Muscle layer of colon (tissue), 2 donors: ENCODE measurements at regions not wholly inside any gene's neighbourhood (a gene's known extent, or its start where the extent isn't known, plus 50 kb on each side); places are given as distances from the start of the nearest gene placed in this dataset.

Experiments used
- H3K27ac ChIP-seq: one replicate; pipeline ENCODE4 v1.7.0; 2013; ENCODE audit warnings: low read depth, mild to moderate bottlenecking, low read length, moderate library complexity
- H3K27me3 ChIP-seq, 2 donors: one replicate each; pipeline ENCODE4 v1.7.0; 2013; ENCODE audit warnings: low read length in 2 of 2, mild to moderate bottlenecking in 2 of 2; ENCODE audit not compliant: insufficient read depth in 2 of 2, control insufficient read depth in 1 of 2
- H3K36me3 ChIP-seq: one replicate; pipeline ENCODE4 v1.7.0; 2013; ENCODE audit warnings: mild to moderate bottlenecking, low read length; ENCODE audit not compliant: insufficient read depth
- H3K4me1 ChIP-seq: one replicate; pipeline ENCODE4 v1.7.0; 2013; ENCODE audit warnings: mild to moderate bottlenecking, low read length; ENCODE audit not compliant: insufficient read depth
- H3K4me3 ChIP-seq, 2 donors: one replicate each; pipeline ENCODE4 v1.7.0; 2013; ENCODE audit warnings: low read length in 2 of 2, low read depth in 1 of 2, mild to moderate bottlenecking in 1 of 2, moderate library complexity in 1 of 2
- H3K9ac ChIP-seq: one replicate; pipeline ENCODE4 v1.7.0; 2013; ENCODE audit warnings: low read length
- H3K9me3 ChIP-seq: one replicate; pipeline ENCODE4 v1.7.0; 2013; ENCODE audit warnings: mild to moderate bottlenecking, low read length
- donor health status: abdominal sarcoma.
- donor health status: Adenocarcinoma of cecum.

DNA sequence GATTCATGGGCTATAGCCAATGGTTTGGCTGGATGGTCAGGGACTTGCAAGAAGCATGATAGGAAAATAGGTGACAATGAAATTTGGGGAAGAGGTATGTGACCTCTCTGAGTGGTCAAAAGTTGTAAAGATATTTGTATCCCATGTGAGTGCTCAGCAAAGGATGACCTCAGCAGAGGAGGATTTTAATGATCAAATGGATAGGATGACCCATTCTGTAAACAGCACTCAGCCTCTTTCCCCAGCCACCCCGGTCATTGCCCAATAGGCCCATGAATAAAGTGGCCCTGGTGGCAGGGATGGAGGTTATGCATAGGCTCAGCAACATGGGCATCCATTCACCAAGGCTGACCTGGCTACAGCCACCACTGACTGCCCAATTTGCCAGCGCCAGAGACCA lies 138.4 kb upstream of the SPDL1 start:
- Histone ChIP-seq H3K4me3 (no peak overlapping the region), H3K4me1 (peaks cover 21% of the 10 kb centered on the region), H3K9ac (no peak overlapping the region), H3K27ac (no peak overlapping the region), H3K36me3 (no peaks in the 10 kb centered on the region), H3K9me3 (no peaks in the 10 kb centered on the region), H3K27me3 (no peaks in the 10 kb centered on the region)

DNA sequence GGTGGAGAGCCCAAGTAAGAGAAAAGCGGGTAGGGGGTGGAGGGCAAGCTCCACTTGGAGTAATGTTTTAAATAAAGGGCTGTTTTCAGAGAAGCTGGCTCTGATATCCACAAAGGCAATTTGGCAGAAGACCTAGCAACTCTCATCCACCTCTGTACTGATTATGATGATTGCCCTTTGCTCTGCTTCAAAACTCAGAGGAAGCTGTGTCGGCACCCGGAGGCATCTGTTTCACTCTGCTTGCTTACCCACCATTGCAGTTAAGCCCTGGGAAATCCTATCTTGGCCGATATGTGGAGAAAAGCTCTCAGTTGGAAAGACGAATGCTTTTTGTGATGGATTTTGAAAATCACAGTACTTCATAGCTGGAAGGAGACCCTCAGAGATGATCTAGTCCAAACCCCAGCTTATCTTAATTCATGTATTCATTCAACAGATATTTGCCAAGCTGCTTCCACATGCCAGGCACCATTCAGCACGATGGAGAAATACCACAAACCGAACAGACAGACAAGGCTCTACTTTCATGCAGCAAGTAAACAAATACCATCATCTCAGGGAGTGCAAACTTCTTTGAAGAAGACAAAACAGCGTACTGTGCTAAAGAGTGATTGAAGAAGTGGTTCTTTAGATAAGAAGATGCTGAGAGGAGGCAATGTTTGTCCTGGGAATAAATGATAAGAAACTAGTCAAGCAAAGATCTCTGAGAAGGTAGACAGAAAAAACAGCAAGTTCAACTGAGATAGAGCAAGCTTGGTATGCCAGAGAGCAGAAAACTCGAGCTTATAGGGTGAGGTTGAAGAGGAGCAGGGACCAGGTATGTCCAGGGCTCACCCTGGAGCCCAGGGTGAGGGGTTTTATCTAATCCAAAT lies 140.4 kb upstream of the SPDL1 start:
- Histone ChIP-seq H3K4me1 (peaks cover 21% of the 10 kb centered on the region), H3K36me3 (no peaks in the 10 kb centered on the region), H3K27me3 (no peaks in the 10 kb centered on the region), H3K27ac (peak overlapping the region; percentile 55), H3K9ac (no peak overlapping the region), H3K4me3 (no peak overlapping the region), H3K9me3 (no peaks in the 10 kb centered on the region)

DNA sequence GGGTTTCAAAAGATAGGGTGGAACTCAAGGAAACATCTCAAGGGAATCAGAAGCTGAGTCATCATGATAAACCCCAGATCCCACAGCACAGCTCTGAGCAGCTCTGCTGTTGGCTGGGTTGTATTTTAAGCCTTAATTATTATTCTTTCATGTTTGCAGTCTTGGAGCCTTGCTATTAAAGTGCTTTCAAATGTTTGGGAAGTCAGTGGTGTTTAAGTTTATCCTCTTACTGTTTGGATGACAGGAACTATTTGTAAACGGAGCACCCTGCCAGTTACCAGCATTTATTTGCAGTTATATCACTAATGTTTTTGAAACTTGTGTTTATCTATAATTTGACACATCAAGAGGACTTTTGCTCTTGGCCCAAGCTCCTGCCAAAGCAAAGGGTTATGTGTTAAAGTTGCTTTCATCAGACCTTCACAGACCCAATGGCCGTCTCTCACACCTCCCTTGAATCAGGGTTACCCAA lies 141.1 kb upstream of the SPDL1 start:
- peaks cover 21% of the 10 kb centered on the region for H3K4me1 ChIP-seq
- H3K27me3 ChIP-seq = no peaks in the 10 kb centered on the region
- H3K9ac ChIP-seq = no peak overlapping the region
- no peaks in the 10 kb centered on the region for H3K36me3 ChIP-seq
- no peaks in the 10 kb centered on the region for H3K9me3 ChIP-seq
- H3K27ac ChIP-seq = peak overlapping the region; percentile 55
- H3K4me3 ChIP-seq = no peak overlapping the region

DNA sequence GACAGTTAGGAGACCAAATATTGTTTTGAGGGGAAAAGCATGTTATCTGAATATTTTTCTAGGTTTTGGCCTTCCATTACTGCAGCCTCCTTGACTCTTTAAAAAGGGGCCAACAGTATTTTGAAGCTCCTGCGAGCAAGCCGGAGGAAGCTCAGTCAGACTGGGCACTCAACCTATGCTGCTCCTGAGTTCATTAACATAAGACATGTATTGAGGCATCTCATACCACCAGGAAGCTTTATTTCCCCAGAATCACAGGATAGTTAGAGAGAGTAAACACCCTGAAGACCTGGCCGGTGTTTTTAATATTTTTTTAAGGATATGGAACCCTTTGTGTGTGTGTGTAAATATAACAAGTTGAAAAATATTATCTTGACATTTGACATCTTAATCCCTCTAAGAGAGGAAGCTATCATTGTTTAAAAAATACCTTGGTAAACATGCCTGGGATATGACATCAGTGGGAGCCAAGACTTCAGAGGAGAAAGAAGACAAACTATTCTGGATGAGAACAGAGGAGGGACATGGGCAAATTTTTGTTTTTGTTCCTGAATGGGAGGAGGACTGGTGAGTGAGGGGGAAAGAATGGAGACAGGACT lies 139.3 kb upstream of the SLIT3 start:
- H3K4me3 ChIP-seq = no peak overlapping the region

DNA sequence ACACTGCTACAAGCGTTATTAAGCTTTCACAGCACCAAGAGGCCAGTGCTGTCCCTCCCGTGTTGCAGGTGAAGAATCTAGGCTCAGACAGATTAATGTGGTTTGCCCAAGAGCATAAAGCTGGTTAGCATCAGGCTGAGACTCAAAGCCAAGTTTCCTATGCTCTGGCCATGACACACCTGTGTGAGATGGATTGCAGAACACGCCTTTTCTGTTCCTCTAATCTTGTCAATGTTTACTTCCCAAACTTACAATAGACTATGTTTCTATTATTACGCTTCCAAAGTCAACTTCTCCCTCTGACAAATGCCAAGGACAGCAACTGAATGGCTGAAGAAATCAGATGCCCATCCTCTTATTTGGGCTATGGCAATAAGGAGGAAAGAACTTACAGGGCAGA lies 138.4 kb upstream of the SLIT3 start:
- no peak overlapping the region for H3K4me3 ChIP-seq
- H3K9ac ChIP-seq = no peak overlapping the region

More for the DNA sequence above, 139.3 kb upstream of the SLIT3 start:
- no peaks in the 10 kb centered on the region for H3K9me3 ChIP-seq
- peaks cover 21% of the 10 kb centered on the region for H3K4me1 ChIP-seq
- H3K9ac ChIP-seq = no peak overlapping the region
- H3K27ac ChIP-seq = no peak overlapping the region
- no peaks in the 10 kb centered on the region for H3K27me3 ChIP-seq
- no peaks in the 10 kb centered on the region for H3K36me3 ChIP-seq

DNA sequence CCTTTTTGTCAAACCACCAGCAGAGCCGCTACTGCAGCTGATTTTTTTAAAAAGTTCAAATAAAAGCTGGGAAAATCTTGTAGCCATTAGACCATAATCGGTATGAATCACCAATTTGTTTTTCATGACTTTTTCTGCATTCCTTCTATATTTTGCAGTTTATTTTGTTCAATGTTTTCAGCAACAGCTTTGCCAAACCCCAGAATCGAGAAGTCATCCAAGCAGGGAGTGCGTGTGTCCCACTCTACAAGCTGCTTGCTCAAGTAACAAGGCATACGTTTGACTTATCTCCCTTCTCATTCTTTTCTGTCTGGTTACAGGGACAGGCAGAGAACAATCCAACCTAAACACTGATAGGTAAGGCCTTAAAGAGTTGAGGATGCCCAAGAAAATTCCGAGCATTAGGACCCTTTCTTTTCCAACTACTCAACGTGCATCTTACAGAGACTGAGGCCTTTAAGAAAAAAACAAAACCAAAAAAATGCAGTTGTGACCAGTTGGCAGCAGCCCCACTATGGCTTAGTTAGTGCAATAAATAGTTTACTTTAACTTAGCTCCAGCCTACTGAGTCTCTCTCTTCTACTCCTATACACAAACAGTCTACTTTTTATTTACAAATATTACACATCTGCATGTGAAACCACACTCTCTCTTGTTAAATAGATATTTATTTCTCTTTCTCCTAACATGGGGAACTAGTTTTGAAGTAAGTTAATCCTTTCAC lies 134.7 kb upstream of the SLIT3 start:
- Histone ChIP-seq H3K27me3 (no peaks in the 10 kb centered on the region), H3K9ac (no peak overlapping the region), H3K36me3 (no peaks in the 10 kb centered on the region), H3K4me3 (no peak overlapping the region), H3K27ac (no peak overlapping the region), H3K9me3 (no peaks in the 10 kb centered on the region), H3K4me1 (no peaks in the 10 kb centered on the region)

More for the DNA sequence above, 138.4 kb upstream of the SLIT3 start:
- Histone ChIP-seq H3K9me3 (no peaks in the 10 kb centered on the region), H3K27ac (no peak overlapping the region), H3K27me3 (no peaks in the 10 kb centered on the region), H3K36me3 (no peaks in the 10 kb centered on the region), H3K4me1 (peaks cover 21% of the 10 kb centered on the region)

DNA sequence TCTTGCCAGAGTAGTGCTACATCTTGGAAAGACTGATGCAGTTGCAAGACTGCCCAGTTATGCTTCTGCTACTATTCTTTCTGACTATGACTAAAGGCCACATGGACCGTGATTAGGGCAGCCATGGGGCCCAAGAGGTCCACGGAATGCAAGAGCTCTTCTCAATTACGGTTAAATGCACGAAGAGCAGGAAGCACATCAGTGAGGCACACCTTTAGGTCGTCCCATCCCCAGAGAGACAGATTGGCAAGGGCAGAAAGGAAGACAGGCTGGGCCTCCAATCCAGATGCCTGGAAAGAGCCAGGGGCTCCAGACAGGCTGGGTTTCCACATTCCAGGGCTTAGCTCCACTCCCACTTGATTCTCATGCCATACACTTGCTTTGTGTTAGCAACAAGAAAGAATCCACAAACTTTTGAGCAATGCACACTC lies 132.3 kb upstream of the SLIT3 start:
- Histone ChIP-seq H3K27me3 (no peaks in the 10 kb centered on the region), H3K27ac (no peak overlapping the region), H3K4me1 (no peaks in the 10 kb centered on the region), H3K9ac (no peak overlapping the region), H3K36me3 (no peaks in the 10 kb centered on the region), H3K4me3 (no peak overlapping the region), H3K9me3 (peaks cover 6% of the 10 kb centered on the region)

DNA sequence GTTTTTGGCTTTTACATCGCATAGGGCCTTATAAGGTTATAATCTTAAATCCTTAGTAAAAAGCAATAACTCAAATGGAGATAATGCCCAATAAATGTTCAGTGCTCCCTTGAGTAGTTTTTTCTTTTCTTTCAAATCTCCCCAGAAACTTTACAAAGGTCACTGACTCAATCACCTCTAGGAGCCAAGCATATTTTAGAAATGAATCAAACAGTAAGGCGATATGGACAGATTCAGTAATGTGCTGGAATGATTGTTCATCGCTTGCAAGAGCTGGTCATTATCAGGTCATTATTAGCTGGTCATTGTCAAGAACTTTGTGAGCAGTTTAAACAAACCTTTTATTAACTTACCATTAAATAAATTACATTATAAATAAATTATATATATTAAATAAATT lies 130.4 kb upstream of the SLIT3 start:
- no peak overlapping the region for H3K4me3 ChIP-seq
- H3K27me3 ChIP-seq = no peaks in the 10 kb centered on the region
- H3K9ac ChIP-seq = no peak overlapping the region
- H3K36me3 ChIP-seq = no peaks in the 10 kb centered on the region
- no peak overlapping the region for H3K27ac ChIP-seq
- peaks cover 6% of the 10 kb centered on the region for H3K9me3 ChIP-seq
- H3K4me1 ChIP-seq = no peaks in the 10 kb centered on the region

DNA sequence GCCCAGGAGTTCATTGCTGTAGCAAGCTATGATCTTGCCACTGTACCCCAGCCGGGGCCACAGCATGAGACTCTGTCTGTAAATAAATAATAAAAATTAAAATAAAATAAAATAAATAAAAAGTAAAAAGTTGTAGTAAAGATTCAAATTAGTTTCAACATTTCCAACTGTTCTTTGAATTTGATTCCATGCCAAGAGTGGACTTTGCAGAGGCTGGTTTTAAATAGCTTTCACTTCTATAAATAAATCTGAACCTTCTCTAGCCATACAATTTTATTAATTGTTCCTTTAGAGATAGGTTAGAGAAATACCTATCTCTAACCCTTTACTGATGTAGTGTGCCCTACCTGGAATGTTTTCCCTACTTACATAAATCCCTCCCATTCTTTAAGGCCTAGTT lies 129.7 kb upstream of the SLIT3 start:
- H3K9me3 ChIP-seq = peaks cover 6% of the 10 kb centered on the region
- no peak overlapping the region for H3K4me3 ChIP-seq
- no peaks in the 10 kb centered on the region for H3K36me3 ChIP-seq
- no peak overlapping the region for H3K9ac ChIP-seq
- H3K27ac ChIP-seq = no peak overlapping the region
- no peaks in the 10 kb centered on the region for H3K4me1 ChIP-seq
- no peaks in the 10 kb centered on the region for H3K27me3 ChIP-seq

DNA sequence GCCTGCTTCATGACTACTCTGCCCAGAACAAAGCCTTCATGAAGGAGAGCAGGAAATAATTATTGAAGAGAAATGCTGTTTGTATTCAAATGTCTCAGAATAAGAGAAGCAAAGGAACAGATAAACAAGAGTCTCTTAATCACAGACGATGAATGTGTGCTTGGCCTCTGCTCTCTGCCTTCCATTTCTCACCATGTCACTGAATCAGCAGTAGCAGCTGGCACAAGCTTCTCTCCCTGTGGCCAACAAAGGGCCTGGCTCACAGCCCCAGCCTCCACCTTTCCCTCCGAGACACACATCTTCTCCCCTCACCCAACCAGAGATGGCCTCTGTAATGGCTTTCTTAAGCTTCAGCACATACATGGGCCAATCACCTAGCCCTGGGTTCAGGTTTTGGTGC lies 128.1 kb upstream of the SLIT3 start:
- Histone ChIP-seq H3K4me3 (no peak overlapping the region), H3K9me3 (peaks cover 6% of the 10 kb centered on the region), H3K27ac (no peak overlapping the region), H3K4me1 (peaks cover 8% of the 10 kb centered on the region), H3K36me3 (no peaks in the 10 kb centered on the region), H3K27me3 (no peaks in the 10 kb centered on the region), H3K9ac (no peak overlapping the region)

DNA sequence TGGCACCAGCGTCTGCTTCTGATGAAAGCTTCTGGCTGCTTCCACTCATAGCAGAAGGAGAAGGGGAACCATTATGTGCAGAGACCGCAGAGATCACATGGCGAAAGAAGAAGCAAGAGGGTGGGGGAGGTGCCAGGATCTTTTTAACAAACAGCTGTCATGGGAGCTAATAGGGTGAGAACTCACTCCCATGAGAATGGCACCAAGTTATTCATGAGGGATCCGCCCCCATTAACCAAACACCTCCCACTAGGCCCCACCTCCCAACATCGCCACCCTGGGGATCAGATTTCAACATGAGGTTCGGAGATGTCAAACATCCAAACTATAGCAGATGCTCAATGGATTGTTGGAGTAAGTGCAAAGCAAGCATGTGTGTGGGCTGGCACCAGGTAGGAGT lies 125.8 kb upstream of the SLIT3 start:
- Histone ChIP-seq H3K27ac (no peak overlapping the region), H3K4me1 (peaks cover 8% of the 10 kb centered on the region), H3K36me3 (no peaks in the 10 kb centered on the region), H3K4me3 (no peak overlapping the region), H3K9ac (no peak overlapping the region), H3K9me3 (peaks cover 6% of the 10 kb centered on the region), H3K27me3 (no peaks in the 10 kb centered on the region)
